Amniotic epithelial cell (primary cell): ENCODE measurements at regions not wholly inside any gene's neighbourhood (a gene's known extent, or its start where the extent isn't known, plus 50 kb on each side); places are given as distances from the start of the nearest gene placed in this dataset.
"Not testable (repeated sequence)": the region's sequence is repeated elsewhere in the genome, so short reads cannot be mapped to it uniquely, and the experiment has no call there.

Experiments
- DNase-seq: peaks from one replicate; pipeline ENCODE4 v3.0.0-alpha.2; 2010; ENCODE audit warnings: low read depth

DNA sequence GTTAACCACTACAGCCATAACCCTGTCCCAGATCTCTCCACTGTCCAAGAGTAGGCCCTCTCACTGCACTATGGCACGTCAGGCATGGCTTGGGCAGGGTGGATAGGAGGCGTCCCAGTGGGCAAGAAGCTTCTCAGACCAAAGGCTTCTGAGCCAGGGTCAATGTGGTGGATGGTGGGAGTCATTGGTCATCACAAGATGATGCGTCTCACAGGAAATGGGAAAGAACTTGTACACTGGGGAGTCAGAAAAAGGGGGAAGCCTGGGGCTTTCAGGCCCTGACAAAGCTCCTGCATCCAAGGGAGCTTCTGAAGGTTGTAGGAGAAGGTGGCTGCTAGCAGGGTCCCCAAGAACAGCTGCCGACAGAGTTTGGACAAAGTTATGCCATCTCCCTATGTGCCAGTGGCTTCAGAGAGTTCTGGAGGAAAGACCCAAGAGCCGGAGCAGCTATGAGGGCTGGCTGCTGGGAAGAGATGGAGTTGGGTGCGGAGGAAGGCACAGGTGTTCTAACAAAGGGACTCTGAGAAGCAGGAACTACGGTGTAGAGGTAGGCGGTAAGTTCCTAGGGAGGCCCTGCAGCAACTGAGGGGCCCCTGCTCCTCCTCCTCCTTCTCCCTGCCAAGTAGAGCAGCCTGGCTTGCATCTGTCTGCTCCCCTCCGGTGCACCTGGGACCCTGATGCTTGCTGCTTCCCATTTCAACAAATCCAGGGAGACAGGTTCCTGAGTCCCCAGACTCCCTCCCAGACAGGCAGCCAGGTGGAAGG, 81.1 kb downstream of the ARL6IP4 start:
- DNase-seq: no peak

- DNase-seq: no peak
These were observed 79.0 kb downstream of the ARL6IP4 start for GRCh38 chr12:123059500-123059899.

DNA sequence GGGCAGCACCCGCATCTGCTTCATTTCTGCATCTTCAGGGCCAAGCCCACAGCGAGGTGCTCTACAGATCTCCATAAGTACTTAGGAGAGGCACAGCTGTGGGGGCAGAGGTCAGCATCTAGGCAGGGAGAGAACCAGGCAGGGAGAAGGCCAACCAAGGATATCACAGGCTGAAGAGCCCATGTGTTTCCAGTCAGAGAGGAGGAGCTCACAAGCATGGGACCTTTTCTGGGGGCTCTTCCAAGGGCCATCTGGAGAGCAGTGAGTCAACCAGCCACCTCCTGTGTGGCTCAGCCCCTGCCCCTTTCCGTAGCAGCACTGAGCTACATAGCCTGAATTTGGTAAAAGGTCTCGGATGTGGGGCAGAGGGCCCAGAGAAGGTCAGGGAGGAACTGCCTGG, 78.5 kb downstream of the ARL6IP4 start:
- no peak for DNase-seq

- no peak for DNase-seq
These were observed 78.0 kb downstream of the ARL6IP4 start for GRCh38 chr12:123058481-123058880.

- DNase-seq: no peak
These were observed 77.2 kb downstream of the ARL6IP4 start for GRCh38 chr12:123057513-123058265.

DNA sequence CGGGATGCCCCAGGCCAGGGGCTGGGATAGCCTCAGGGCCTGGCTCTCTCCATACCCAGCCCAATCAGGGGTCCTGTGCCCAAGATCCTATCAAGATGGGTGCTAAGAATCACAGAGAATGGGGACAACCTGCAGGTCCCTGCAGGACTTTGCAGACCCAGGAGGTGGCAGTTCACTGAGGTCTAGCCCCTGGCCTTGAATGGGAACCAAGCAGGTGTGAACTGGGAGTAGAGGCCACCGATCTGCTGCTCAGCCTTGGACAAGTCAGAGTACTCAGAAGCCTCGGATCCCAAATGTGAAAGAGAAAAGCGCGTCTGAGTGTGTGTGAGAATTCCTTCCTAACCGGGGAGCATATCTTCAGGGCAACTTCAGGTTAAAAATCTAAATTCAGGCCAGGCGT, 76.2 kb downstream of the ARL6IP4 start:
- no peak for DNase-seq

DNA sequence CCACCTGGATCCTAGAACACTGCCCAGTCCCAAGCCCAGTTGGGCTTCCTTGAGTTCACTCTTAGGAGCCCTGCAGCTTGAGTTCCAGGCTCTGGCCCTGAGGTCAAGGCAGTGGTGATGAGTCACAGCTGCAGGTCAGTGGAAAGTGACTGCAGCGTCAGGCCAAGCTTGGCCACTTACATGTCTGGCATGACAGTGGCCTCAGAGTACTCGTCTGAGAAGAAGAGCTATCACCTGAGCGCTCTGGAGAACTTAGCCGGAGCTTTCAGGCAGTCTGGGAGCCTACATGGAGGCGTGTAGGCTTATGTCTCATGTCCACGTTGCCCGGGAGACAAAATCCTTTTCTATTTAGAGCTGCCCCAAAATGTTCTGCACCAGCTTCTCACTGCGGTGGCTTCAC, 75.6 kb downstream of the ARL6IP4 start:
- DNase-seq: no peak

DNA sequence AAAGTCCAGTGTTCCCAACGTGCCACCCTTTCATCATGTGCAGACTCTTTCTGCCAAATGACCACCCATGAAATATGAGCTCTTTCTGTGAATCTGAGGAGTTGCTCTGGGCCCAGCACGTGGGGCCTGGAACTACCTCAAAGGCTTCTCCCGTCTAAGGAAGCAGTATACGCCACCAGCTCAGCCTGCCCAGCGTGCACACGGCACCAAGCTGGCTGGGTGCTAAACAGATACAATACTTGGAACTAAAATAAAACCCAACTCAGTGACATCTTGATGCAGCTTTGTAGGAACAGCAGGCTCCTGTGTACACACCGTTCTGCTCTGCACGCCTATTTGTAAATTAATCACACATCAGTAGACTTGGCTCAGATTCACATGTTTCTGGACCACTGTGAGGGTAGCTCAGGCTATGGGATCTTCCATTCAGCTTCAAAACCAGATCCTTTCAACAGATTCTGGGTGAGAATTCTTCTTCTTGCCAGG, 74.8 kb downstream of the ARL6IP4 start:
- DNase-seq: no peak

DNA sequence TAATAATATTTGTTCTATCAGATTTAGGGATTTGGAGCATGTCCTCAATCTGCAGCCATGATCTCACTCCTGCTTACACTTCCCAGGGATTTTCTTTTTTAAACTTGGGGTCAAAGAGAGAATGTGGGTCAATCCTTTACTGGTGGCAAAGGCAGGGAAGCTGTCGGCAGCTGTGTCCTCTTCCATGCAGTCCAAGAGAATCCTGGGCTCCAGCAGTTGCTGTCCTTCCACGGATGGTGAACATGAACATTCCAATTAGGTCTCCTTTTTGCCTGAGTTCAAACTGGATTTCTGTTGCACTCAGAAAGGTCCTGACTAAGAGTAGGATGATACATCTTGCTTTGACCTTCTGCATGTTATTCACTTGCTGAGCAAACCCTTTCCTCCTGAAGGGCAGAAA, 73.9 kb downstream of the ARL6IP4 start:
- no peak for DNase-seq

GRCh38 chr12:123051556-123051955, 71.1 kb downstream of the ARL6IP4 start:
- no peak for DNase-seq

GRCh38 chr12:123050913-123051312, 70.4 kb downstream of the ARL6IP4 start:
- no peak for DNase-seq

DNA sequence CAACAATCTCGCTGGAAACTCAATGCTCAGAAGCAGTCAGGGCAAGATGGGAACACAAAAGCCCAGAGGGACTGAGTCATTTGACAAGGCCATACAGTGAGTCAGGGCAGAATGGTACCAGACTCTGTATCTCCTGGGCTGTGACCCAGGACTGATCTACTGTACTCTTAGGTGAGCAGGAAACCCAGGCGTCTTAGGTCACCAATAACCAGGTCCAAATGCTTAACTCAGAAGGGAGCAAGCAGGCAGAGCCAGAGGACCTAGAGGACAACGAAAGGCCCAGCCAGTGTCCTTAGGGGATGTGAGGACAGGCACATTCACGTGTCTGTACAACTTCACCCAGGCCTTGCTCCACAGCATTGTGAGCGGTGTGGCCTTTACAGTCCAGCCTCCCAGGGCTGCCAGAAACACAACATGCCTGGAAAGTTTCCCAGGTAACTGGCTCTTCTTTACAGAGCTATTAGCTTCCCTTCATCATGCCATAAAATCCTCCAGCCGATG, 69.9 kb downstream of the ARL6IP4 start:
- DNase-seq: peak; percentile 79

- DNase-seq: peak; percentile 46
These were observed 69.1 kb downstream of the ARL6IP4 start for GRCh38 chr12:123049398-123050240.

DNA sequence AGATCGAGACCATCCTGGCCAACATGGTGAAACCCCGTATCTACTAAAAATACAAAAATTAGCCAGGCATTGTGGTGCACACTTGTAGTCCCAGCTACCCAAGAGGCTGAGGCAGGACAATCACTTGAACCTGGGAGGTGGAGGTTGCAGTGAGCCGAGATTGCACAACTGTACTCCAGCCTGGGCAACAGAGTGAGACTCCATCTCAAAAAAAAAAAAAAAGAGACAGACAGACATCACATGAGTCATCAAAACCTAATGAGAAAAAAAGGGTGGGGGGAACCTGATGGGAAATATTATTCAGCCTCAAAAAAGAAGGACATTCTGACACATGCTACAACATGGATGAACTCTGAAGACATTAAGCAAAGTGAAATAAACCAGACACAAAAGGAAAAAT, 67.4 kb downstream of the ARL6IP4 start:
- DNase-seq: not testable (repeated sequence)

GRCh38 chr12:123047289-123047688, 66.8 kb downstream of the ARL6IP4 start:
- DNase-seq: no peak

DNA sequence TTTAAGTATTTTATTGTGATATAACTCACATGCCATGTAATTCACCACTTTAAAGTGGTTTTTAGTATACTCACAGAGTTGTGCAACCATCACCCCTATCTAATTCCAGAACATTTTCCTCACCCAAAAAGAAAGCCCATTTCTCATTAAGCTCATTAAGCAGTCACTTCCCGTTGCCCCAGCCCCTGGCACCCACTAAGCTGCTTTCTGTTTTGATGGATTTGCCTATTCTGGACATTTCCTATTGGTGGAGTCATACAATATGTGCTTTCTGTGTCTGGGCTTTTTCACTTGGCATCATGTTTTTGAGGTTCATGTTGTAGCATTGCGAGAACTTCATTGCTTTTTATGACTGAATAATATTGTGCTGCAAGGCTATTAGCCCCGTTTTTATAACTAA, 66.0 kb downstream of the ARL6IP4 start:
- peak; percentile 76 for DNase-seq

DNA sequence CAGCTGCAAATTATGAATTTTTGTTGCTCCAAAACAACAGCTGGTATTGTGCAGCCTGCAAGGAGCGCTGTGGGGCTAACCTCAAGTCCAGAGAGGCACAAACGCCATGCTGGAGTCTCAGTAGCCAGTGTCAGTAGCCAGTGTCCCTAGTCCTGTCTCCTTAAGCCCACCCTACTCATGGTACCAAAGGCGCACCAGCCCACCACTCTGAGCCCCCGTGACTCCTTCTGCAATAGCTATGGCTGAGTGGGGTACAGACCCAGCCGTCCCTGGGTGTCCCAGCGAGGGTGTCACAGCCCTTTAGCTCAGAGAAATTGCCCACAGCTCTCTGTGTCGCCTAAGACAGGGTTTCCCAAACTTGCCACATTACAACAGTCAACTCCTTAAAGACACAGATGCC, 65.2 kb downstream of the ARL6IP4 start:
- no peak for DNase-seq

DNA sequence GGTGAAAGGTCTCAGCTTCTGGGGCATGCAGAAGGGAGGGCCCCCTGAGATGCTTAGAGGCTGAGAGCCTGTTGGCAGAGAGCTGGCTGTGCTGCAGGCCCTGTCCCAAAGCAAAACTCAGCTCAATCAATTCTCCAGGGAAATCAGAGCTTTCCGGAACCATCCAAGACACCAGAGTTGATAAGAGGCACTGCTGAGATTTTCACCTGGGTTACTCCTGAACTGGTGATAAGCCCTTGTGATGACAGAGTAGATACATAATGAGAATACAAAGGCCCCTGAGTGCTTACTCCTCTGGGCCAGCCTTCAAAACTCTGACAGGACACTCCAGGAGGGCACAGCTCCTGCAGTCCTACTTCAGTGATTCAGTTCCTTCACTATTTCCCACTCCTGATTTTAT, 63.9 kb downstream of the ARL6IP4 start:
- no peak for DNase-seq

DNA sequence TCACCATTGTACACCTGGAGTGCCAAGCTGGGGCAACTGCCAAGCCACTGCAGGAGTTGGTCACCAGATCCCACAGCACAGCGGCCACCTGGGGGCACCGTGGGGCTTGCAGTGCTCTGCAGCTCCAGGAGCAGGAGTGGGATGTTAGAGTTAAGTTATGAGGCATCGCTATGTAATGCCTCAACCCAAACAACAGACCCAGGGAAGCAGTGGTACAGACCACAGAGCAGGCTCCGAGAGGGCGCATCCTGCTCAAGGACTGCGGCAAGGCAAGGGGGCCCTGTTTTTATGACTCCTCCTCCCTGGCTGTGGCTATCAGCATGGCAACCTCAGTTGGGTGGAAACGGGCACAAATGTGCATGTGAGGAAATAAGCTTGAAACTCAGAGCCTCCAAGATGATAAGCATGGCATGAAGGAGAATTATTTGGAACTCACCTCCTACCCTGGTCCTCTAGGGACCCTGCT, 63.1 kb downstream of the ARL6IP4 start:
- peak; percentile 99 for DNase-seq

DNA sequence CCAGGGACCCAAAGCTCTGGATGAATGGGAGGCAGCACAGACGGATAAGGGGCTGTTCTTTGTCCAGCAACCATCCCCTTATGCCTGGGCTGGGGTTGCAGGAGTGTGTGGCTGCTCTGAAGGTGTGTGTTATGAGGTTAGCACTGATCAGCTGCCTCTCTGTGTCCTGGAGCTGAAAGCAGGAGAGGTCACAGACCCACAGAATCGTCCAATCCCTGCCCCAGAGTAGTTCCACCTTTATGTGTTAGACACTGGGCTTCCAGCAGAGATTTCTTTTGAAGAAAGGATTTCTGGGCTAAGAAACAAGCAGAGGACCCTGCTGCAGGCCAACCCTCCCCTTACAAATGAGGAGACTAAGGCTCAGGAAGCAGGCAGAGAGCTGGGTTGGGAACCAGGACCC, 62.4 kb downstream of the ARL6IP4 start:
- DNase-seq: no peak

- DNase-seq: peak; percentile 96
These were observed 61.6 kb downstream of the ARL6IP4 start for GRCh38 chr12:123041811-123042655.
